DMS114 treated with DMSO at 0.1 percent for 48 hours (cell line): ENCODE measurements at regions not wholly inside any gene's neighbourhood (a gene's known extent, or its start where the extent isn't known, plus 50 kb on each side); places are given as distances from the start of the nearest gene placed in this dataset.
"Not testable (repeated sequence)": the region's sequence is repeated elsewhere in the genome, so short reads cannot be mapped to it uniquely, and the experiment has no call there.

Experiments
- DNase-seq: peaks from one replicate; lab custom pipeline; 2025; ENCODE audit not compliant: unreplicated experiment; lab: John Stamatoyannopoulos, UW

DNA sequence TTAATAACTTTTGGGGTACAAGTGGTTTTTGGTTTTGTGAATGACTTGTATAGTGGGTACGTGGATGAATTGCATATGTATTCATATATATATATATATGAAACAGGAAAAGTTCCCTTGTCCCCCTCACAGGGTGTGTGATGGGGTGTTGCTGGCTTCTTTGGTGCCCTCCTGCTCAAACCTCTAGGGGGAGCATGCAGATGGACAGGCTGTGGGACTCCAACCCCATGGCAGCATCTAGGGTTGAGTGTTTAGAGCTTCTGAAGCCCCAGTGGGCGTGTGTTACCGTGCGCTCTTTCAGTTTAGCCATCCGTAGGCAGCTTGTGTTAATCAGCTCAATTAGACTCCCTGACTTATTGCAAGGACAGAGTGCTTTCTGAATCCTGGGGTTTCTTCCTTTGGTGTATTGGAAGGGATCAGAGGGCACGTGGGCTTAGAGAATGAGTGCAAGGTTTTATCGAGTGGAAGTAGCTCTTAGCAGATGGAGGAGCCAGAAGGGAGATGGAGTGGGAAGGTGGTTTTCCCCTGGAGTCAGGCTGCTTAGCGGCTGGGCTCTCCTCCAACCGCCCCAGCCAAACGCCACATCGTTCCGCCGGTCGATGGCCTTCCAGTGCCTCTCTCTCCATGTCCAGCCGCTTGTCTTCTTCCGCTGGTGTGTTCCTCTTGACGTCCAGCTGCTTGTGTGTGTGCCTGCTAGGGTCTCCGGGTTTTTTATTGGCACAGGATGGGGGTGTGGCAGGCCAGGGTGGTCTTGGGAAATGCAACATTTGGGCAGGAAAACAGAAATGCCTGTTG, 674.4 kb upstream of the LCORL start:
- no peak for DNase-seq

DNA sequence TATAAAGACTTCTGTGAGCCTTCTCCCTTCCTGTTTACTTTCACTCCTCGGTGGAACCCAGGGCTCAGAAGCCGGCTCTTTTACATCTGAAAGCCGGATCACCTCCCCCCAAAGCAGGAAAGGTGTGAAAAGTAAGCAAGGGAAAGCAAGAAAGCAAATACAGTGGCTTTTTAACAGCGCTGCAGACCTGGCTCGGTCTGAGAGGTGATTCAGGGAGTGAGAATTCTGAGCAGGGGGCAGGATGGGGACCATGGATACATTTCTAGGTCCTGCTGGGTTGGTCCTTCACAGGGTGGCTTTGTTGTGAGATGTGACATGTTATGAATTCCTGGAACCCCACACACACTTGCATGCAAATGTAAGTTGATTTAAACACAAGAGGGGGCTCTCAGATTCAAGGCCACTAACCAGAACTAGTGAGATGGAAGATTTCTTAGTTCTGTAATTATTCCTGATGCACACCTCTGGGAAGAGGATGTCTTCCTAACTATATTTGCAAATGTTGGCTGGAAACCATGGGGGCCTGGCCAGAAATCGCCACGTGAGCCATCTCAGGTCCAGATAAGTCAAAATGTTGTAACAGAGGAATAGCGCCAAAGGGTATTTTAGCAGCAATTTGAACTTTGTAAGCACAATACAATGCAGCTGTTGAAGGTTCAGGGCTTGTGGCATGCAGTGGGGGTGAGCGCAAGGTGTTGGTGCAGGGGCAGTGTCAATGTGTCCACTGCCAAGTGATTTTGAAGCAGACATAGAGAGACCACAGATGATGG, 670.1 kb upstream of the LCORL start:
- DNase-seq: no peak

DNA sequence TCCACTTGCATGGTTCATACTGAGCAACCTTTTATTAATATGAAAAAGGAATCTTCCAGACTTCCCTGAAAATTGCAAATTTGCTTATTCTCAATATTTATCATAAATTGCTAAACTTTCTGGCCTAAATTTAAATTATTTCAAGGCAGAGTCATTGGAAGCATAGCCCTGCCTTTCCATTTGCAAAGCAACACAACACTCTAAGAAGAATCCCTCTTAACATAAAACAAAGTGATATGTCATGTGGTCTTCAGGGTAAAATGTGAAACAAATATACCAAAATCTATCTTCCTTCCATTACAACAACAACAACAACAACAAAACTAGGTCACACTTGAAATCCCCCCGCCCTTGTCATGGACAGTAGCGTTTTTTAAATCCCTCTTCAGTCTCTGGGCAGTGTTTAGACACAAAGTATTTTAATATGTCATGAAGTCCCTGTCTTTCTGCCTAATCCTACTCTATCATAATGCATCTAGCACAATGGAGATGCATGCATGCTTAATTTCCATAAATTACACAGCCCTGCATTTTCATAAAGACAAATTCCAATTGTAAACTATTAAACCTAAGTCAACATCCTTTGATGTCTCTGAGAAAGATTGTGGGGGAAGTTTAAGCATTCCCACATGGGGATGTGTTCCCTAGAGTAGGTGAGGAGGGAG, 668.9 kb upstream of the LCORL start:
- DNase-seq: no peak

DNA sequence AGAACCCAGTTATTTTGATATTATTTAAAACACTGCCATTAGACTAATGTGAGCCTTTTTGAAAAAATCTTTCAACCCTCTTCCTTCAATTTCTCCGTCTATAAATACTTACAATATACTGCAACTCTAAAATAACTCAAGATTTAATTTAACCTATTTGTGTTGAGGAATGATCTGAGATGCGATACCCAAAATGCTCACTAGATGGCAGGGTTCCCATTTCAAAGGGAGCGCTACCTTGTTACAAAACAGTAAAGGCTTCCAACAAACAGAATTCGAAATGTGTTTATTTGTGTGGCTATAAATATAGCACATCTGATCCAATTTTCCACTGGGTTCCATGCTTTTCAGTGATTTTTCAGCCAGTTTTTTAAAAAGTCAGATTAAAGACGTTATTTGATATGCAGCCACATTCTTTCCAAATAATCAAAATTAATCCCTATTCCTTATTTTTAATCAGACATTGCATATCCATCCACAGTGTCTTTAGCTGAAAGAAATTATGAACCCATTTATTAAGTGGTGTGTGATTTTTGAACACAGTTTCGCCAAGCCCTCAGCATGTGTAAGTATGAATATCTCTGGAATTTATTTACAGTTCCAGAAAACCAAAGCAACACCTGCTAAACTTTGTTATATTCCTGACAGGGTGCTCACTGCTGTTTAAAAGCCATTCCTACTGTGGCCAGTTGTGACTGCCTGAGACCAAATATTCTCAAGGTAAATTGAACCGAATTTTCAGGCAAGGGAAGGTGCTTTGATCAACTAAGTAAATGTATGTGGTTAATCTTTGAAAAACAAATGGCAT, 668.0 kb upstream of the LCORL start:
- DNase-seq: peak; percentile 45

DNA sequence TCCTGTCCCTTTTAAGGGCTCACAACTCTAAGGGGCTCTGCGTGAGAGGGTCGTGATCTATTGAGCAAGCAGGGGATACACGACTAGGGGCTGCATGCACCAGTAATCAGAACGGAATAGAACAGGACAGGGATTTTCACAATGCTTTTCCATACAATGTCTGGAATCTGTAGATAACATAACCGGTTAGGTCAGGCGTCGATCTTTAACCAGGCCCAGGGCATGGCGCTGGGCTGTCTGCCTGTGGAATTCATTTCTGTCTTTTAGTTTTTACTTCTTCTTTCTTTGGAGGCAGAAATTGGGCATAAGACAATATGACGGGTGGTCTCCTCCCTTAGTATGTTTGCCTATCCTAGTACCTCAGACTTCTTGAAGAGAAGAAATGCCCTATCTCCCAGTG, 666.8 kb upstream of the LCORL start:
- not testable (repeated sequence) for DNase-seq

DNA sequence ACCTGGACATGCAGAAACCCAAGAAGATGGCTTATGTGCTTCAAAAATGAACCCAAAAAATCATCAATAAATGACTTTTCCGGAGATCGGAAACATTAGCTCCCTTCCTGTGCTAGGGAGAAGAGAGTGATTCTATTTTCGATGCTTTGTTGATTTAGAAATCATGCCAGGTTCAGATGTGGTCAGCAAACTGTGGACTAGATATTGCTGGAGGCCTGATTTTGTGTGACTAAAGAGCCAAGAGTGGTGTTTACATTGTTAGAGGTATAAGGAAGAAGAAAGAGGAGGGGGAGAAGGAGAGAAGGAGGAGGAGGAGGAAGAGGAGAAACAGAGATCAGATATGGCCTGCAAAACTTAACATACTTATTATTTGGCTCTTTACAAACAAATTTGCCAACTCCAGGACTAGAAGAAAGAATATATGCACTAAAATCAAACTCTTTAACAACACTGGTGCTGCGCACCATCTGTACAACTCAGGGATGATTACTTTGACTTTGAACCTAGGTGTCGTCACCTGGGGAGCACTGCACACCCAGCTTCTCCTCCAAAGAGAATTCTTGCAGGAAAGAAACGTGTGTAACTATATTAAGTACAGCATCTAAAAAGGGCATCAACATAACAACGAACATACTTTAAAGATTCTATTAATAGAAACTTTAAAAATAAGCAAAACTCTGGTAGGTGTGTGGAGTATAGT, 664.9 kb upstream of the LCORL start:
- no peak for DNase-seq

GRCh38 chr4:18684932-18685331, 663.4 kb upstream of the LCORL start:
- no peak for DNase-seq

DNA sequence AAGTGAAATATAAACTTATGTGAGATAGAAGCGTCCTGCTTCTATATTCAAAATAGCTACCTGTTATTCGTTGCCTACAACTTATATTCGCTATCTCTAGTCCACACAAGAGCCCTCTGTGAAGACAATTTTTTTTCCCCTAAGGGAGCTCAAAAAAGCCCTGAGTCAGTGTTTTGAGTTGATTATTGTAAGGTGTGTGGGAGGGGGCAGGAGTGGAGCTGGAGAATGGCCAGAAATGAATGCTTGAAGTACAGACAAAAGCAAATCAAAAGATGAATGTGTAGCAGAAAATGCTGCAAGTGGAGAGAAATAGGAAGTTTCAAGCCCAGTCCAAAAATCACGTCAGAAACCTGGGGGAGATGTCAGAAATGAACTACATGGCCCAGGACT, 655.0 kb upstream of the LCORL start:
- DNase-seq: no peak

GRCh38 chr4:18675586-18676525, 654.3 kb upstream of the LCORL start:
- DNase-seq: no peak

- no peak for DNase-seq
These were observed 648.5 kb upstream of the LCORL start for GRCh38 chr4:18670034-18670433.

DNA sequence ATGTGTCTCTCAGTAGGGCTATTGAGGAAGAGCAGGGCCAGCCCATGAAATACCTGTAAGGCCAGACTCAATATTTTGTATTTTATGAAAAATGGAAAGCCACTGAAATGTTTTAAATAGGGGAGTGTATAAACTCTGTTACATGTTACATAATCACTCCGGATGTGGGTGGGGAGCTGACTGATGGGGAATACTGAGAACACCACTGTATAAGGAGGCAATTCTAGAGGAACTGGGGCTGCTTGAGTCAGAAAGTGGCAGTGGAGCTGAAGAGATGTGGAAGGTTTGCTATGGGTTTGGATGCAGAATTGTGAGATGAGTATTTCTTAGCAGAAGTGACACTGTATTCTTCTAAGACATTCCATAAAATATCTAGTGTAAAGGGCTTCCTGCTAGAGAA, 647.8 kb upstream of the LCORL start:
- DNase-seq: no peak

- no peak for DNase-seq
These were observed 644.8 kb upstream of the LCORL start for GRCh38 chr4:18666322-18666721.

DNA sequence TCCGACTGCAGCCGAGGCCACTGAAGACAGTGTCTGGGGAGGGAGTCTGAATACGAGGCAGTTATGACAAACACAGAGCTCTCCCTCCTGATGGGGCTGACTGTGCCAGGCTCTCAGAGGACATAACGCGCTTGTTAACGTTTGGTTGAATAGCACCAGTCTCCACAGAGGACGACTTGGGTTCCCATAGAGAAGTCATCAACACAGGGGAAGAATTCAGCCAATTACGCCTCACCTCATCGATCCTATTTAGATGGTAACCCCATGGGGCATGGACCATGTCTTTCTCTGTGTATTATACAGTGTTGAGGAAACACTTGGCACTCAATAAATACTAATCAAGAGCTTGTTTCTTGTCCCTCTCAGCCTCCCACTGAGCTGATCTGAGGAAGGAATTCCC, 642.6 kb upstream of the LCORL start:
- DNase-seq: no peak

- DNase-seq: no peak
These were observed 623.8 kb upstream of the LCORL start for GRCh38 chr4:18645351-18645750.

GRCh38 chr4:18641334-18641733, 619.8 kb upstream of the LCORL start:
- no peak for DNase-seq

DNA sequence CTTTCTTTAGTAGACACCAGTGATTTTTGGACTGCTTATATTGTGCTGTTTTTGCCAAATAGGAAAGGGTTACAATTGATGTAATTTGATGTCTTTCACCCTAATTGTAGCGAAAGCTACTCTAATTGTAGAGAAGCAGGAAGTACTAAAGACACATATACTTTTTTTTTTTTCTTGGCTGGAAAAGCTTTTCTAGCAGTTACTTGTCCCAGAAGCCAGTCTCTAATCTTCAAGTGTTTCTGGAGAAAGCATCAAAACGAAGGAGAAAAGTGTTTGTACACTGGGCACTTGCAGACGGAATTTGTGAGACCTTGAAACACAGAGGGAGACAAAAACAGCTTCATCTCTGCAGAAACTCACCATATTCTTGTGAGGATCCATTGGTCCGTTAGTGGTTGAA, 616.5 kb upstream of the LCORL start:
- DNase-seq: no peak

DNA sequence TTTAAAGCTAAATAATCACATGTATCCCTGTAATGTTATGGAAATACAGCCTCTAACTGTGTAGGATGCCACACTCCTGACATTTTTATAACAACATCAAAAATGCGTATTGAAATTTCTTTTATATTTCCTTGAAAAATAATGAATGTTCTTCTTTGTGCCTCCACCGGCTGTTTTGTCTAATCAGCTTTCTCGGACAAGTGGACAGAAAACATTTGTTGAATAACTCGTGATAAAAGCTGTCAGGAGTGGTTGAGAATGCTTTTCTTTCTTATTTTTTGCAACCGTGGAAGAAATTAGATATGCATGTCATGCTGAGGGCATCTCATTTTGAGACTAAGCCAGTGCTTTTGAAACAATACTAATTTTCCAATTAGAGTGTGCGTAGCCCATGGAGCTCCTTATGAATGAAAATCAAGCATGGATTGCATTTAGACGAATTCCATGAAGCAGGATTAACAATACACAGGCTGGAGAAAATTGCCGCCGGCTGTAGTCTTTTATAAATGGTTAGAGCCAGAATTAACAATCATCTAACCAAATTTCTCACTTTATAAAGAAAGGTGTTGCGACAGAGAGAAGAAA, 614.5 kb upstream of the LCORL start:
- DNase-seq: no peak

DNA sequence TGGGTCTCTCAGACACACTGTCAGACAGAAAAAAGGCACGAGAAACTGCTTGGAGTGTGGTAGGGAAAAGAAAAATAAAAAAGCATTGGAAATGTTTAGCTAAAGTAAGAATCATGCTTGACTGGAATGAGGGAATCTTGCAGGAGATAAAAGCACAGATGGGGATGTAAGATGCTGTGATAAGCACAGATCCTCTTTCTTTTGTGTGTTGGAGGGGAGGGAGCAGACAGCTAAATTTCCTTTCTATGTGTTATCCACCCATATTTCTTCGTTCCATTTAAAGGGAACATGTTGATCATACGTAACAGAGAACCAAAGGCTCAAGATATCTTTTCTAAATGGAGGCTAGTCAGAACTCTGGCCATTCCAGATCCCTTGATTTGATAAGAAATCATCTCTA, 614.0 kb upstream of the LCORL start:
- no peak for DNase-seq

DNA sequence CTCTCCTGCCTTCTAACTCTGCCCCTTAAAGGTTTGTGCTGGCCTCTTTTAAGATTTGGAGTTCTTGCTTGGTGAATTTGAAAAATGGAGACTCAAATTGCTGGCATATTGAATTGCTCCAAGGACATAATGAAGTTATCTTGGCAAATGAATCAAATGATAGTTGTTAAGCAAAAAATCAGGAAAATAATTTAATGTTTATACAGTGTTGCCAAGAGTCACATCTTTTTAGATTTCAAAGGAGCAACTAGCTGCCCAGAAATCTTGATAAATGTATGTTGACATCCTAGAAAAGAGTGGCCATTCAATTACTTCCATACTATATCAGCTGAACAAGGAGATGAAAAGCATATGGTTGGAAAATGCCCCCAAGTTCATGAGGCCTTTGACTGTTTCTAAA, 610.0 kb upstream of the LCORL start:
- no peak for DNase-seq
